ENCODE measurements at regions not wholly inside any gene's neighbourhood (a gene's known extent, or its start where the extent isn't known, plus 50 kb on each side); places are given as distances from the start of the nearest gene placed in this dataset.

DNA sequence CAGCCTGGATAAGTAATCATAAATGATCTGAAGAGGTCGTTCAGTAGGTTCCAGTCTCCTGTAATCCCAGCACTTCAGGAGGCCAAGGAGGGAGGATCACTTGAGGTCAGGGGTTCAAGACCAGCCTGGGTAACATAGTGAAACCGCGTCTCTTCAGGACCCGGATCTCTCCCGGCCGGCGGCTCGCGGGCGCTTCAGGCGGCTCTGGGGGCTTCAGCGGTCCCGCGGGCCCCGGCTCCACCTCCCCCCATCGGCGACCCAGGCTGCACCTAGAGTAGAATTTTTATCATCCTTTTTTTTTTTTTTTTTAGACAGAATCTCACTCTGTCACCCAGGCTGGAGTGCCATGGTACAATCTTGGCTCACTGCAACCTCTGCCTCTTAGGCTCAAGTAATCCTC, 95.9 kb downstream of the ABCC12 start:
- Histone ChIP-seq H4K20me1 (ENCODE audit: insufficient read depth, low read length) (no peaks in the 10 kb centered on the region), H3K9me3 (ENCODE audit: low read length) (no peaks in the 10 kb centered on the region), H3K36me3 (replicated peaks in 1 of 2; ENCODE audit: control insufficient read depth in 1 of 2, insufficient read depth in 2 of 2, low read length in 2 of 2) (no peaks in the 10 kb centered on the region), H3K4me1 (ENCODE audit: insufficient read depth, low read length) (0 out of 2 replicates have a peak, but pooled peaks cover 5% of the 10 kb centered on the region), H3K27ac (ENCODE audit: extremely low read length, insufficient read depth, low read length) (no peak overlapping the region), H3K79me2 (ENCODE audit: insufficient read depth, low read length) (no peaks in the 10 kb centered on the region), H3K27me3 (ENCODE audit: control insufficient read depth in 1 of 2, insufficient read depth in 2 of 2, low read length in 2 of 2) (peaks cover 1 to 20% of the 10 kb centered on the region in 2 experiments; a peak in 3 of 5 replicates), H3K4me3 (replicated peaks in 1 of 3; ENCODE audit: insufficient read depth in 1 of 3, low read depth in 2 of 3, low read length in 3 of 3) (no peak overlapping the region), H3K4me2 (ENCODE audit: low read depth, low read length) (no peak overlapping the region), H2AFZ (ENCODE audit: low read length) (no peak overlapping the region), H3K9ac (ENCODE audit: insufficient read depth, low read depth, low read length) (no peak overlapping the region)
- no TSS peak for BruUV-seq (replicated peaks)
- intact Hi-C loops (cut with micrococcal nuclease; ENCODE audit: unreplicated experiment), result loop anchor here (5.0 kb wide), 1 partner anchor 803 kb away; no protein-coding TSS in a partner anchor
- in situ Hi-C loops (cut with HindIII; ENCODE audit: extremely low pct_ligation_motif_present, low pct_unique_long_range_greater_than_20kb), result loop anchor here (10.0 kb wide), 1 partner anchor 915 kb away; the partner anchor contains the start of gene NETO2
- ATAC-seq (no peak), DNase-seq (ENCODE audit: low spot score) (no peak), FAIRE-seq (no peak)
- ChIA-PET CTCF (ENCODE audit: low intra/inter-chr PET ratio, low total read pairs) (no interaction called here), POLR2A (no interaction called here)
- WGBS (ENCODE audit: low lambda C conversion rate), result 65% methylated on average over 15 of the region's 17 CpGs
- TF ChIP-seq STAT5B (CRISPR knock-in tag; IDR thresholded peaks at IDR 0.05), result no peak
- TF ChIP-seq, protein P1, sequence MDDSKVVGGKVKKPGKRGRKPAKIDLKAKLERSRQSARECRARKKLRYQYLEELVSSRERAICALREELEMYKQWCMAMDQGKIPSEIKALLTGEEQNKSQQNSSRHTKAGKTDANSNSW (CRISPR knock-in tag; IDR thresholded peaks at IDR 0.05; ENCODE audit: borderline replicate concordance), result no peak
- TF ChIP-seq, protein P2, sequence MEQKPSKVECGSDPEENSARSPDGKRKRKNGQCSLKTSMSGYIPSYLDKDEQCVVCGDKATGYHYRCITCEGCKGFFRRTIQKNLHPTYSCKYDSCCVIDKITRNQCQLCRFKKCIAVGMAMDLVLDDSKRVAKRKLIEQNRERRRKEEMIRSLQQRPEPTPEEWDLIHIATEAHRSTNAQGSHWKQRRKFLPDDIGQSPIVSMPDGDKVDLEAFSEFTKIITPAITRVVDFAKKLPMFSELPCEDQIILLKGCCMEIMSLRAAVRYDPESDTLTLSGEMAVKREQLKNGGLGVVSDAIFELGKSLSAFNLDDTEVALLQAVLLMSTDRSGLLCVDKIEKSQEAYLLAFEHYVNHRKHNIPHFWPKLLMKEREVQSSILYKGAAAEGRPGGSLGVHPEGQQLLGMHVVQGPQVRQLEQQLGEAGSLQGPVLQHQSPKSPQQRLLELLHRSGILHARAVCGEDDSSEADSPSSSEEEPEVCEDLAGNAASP (CRISPR knock-in tag; IDR thresholded peaks at IDR 0.05; ENCODE audit: borderline replicate concordance), result no peak
- no peak for TF ChIP-seq RARA (CRISPR knock-in tag; IDR thresholded peaks at IDR 0.05)
- TF ChIP-seq, protein P3, sequence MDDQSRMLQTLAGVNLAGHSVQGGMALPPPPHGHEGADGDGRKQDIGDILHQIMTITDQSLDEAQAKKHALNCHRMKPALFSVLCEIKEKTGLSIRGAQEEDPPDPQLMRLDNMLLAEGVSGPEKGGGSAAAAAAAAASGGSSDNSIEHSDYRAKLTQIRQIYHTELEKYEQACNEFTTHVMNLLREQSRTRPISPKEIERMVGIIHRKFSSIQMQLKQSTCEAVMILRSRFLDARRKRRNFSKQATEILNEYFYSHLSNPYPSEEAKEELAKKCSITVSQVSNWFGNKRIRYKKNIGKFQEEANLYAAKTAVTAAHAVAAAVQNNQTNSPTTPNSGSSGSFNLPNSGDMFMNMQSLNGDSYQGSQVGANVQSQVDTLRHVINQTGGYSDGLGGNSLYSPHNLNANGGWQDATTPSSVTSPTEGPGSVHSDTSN (CRISPR knock-in tag; IDR thresholded peaks at IDR 0.05; ENCODE audit: borderline replicate concordance), result no peak
- TF ChIP-seq SRSF1 (optimal IDR thresholded peaks at IDR 0.05; ENCODE audit: low read depth, low read length), result no peak
- TF ChIP-seq ZNF782 (CRISPR knock-in tag; IDR thresholded peaks at IDR 0.05; ENCODE audit: borderline replicate concordance), result no peak
- TF ChIP-seq, protein P4, sequence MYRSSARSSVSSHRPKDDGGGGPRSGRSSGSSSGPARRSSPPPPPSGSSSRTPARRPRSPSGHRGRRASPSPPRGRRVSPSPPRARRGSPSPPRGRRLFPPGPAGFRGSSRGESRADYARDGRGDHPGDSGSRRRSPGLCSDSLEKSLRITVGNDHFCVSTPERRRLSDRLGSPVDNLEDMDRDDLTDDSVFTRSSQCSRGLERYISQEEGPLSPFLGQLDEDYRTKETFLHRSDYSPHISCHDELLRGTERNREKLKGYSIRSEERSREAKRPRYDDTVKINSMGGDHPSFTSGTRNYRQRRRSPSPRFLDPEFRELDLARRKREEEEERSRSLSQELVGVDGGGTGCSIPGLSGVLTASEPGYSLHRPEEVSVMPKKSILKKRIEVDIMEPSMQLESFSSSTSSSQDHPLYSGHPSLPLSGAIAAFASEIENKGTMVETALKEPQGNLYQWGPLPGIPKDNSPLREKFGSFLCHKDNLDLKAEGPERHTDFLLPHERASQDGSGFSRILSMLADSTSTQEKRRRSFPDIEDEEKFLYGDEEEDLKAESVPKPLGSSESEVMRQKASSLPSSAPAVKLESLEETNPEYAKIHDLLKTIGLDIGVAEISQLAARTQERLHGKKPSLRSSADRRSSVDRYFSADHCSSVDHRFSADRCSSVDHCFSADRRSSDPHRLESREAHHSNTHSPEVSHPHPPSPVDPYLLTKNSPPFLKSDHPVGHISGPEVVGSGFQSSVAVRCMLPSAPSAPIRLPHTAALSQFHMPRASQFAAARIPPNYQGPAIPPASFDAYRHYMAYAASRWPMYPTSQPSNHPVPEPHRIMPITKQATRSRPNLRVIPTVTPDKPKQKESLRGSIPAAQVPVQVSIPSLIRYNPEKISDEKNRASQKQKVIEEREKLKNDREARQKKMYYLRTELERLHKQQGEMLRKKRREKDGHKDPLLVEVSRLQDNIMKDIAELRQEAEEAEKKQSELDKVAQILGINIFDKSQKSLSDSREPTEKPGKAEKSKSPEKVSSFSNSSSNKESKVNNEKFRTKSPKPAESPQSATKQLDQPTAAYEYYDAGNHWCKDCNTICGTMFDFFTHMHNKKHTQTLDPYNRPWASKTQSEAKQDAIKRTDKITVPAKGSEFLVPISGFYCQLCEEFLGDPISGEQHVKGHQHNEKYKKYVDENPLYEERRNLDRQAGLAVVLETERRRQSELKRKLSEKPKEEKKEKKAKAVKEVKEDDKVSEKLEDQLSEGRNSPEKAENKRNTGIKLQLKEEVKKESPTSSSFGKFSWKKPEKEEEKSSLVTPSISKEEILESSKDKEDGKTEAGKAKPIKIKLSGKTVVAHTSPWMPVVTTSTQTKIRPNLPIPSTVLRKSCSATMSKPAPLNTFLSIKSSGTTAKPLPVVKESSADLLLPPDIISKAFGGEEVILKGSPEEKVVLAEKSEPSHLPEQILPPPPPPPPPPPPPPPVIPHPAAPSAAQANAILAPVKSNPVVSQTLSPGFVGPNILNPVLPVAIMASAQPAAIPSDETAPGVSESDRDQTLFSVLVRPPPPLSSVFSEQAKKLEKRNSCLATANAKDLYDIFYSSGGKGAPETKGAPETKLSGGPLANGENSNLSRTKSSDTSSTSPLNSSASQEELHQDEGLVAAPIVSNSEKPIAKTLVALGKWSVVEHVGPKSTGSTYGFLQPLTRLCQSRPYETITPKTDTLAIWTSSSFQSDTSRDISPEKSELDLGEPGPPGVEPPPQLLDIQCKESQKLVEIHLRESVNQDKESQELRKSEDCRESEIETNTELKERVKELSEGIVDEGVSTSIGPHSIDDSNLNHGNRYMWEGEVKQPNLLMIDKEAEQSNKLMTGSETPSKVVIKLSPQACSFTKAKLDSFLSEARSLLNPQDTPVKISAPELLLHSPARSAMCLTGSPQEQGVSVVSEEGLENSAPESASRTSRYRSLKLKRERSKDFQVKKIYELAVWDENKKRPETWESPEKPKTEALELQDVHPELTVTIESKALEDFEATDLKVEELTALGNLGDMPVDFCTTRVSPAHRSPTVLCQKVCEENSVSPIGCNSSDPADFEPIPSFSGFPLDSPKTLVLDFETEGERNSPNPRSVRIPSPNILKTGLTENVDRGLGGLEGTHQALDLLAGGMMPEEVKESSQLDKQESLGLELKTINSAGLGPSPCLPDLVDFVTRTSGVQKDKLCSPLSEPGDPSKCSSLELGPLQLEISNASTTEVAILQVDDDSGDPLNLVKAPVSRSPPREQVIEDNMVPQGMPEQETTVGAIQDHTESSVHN (CRISPR knock-in tag; IDR thresholded peaks at IDR 0.05), result no peak
- no peak for TF ChIP-seq SETDB1 (CRISPR knock-in tag; IDR thresholded peaks at IDR 0.05; ENCODE audit: borderline replicate concordance)
- TF ChIP-seq SNRNP70 (IDR thresholded peaks at IDR 0.05; ENCODE audit: low read depth, low read length), result no peak
- TF ChIP-seq, protein P5, sequence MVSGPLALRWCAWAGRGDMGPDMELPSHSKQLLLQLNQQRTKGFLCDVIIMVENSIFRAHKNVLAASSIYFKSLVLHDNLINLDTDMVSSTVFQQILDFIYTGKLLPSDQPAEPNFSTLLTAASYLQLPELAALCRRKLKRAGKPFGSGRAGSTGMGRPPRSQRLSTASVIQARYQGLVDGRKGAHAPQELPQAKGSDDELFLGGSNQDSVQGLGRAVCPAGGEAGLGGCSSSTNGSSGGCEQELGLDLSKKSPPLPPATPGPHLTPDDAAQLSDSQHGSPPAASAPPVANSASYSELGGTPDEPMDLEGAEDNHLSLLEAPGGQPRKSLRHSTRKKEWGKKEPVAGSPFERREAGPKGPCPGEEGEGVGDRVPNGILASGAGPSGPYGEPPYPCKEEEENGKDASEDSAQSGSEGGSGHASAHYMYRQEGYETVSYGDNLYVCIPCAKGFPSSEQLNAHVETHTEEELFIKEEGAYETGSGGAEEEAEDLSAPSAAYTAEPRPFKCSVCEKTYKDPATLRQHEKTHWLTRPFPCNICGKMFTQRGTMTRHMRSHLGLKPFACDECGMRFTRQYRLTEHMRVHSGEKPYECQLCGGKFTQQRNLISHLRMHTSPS (CRISPR knock-in tag; IDR thresholded peaks at IDR 0.05; ENCODE audit: low read depth), result no peak
- TF ChIP-seq ZNF230 (CRISPR knock-in tag; IDR thresholded peaks at IDR 0.05), result no peak
